AG04449 (cell line): ENCODE measurements at regions not wholly inside any gene's neighbourhood (a gene's known extent, or its start where the extent isn't known, plus 50 kb on each side); places are given as distances from the start of the nearest gene placed in this dataset.

Experiments used
- CTCF ChIA-PET: fragments of 350-600 bp; formaldehyde crosslinking; extraction: SDS; loops from one replicate; lab custom pipeline; 2021; ENCODE audit warnings: antibody characterized with exemption; lab: Yijun Ruan, JAX
- POLR2A ChIA-PET: fragments of 400-600, 350-600 bp; formaldehyde crosslinking; extraction: SDS; loops from one replicate; lab custom pipeline; 2020; ENCODE audit warnings: antibody characterized with exemption, inconsistent platforms; lab: Yijun Ruan, JAX
- DNase-seq: peaks from one replicate; pipeline ENCODE4 v3.0.0-alpha.2; 2010; ENCODE audit warnings: low read depth, low spot score
- H3K4me3 ChIP-seq: 2 replicates; pipeline ENCODE4 v1.5.1; 2011; ENCODE audit warnings: low read depth, mild to moderate bottlenecking, control low read depth, low read length
- CTCF ChIP-seq: IDR thresholded peaks from one replicate; pipeline ENCODE4 v1.5.1; 2011; ENCODE audit warnings: mild to moderate bottlenecking, moderate library complexity, low read length, control low read depth, inconsistent platforms; ENCODE audit not compliant: insufficient read depth; ENCODE audit errors: missing control alignments

GRCh38 chr4:1519787-1520661, 113.8 kb upstream of the NKX1-1 start:
- H3K4me3 ChIP-seq, result no peak overlapping the region
- CTCF ChIA-PET, result no interaction called here
- DNase-seq, result no peak
- POLR2A ChIA-PET, result no interaction called here
- TF ChIP-seq CTCF, result no peak

GRCh38 chr4:1518997-1519700, 112.9 kb upstream of the NKX1-1 start:
- ChIA-PET CTCF (no interaction called here), POLR2A (no interaction called here)
- no peak for DNase-seq
- H3K4me3 ChIP-seq, result no peak overlapping the region
- no peak for TF ChIP-seq CTCF

GRCh38 chr4:1517592-1518411, 111.6 kb upstream of the NKX1-1 start:
- no peak for TF ChIP-seq CTCF
- no peak for DNase-seq
- H3K4me3 ChIP-seq, result no peak overlapping the region
- ChIA-PET POLR2A (no interaction called here), CTCF (interaction anchor here (0.7 kb wide), 1 partner anchor 21 kb away, joined by 3 read pairs; no protein-coding TSS in a partner anchor)

- no peak for DNase-seq
- ChIA-PET CTCF (interaction anchor here (0.7 kb wide), 1 partner anchor 22 kb away, joined by 3 read pairs; no protein-coding TSS in a partner anchor), POLR2A (no interaction called here)
- H3K4me3 ChIP-seq, result no peak overlapping the region
- TF ChIP-seq CTCF, result no peak
Measured at GRCh38 chr4:1516881-1517480, 110.7 kb upstream of the NKX1-1 start.

- H3K4me3 ChIP-seq, result no peak overlapping the region
- no peak for TF ChIP-seq CTCF
- ChIA-PET CTCF (interaction anchor here (0.6 kb wide), 1 partner anchor 167 kb away, joined by 3 read pairs; no protein-coding TSS in a partner anchor), POLR2A (no interaction called here)
- DNase-seq, result no peak
Measured at GRCh38 chr4:1516261-1516660, 110.0 kb upstream of the NKX1-1 start.
